ENCODE measurements at regions not wholly inside any gene's neighbourhood (a gene's known extent, or its start where the extent isn't known, plus 50 kb on each side); places are given as distances from the start of the nearest gene placed in this dataset.

GRCh38 chr19:32035626-32036025, 309.8 kb upstream of the ZNF507 start:
- no peak for TF ChIP-seq ZNF274 (IDR thresholded peaks at IDR 0.05; ENCODE audit: low read depth, low read length)
- no peak for TF ChIP-seq YY1 (IDR thresholded peaks at IDR 0.05; ENCODE audit: insufficient read depth, insufficient read length)
